ENCODE measurements at regions not wholly inside any gene's neighbourhood (a gene's known extent, or its start where the extent isn't known, plus 50 kb on each side); places are given as distances from the start of the nearest gene placed in this dataset.

- no TSS peak for BruUV-seq (replicated peaks)
- intact Hi-C loops (cut with micrococcal nuclease) = no loop called here
- H3K79me2 ChIP-seq (ENCODE audit: insufficient read depth, low read length) = no peaks in the 10 kb centered on the region
- H3K9me3 ChIP-seq (ENCODE audit: control insufficient read depth in 1 of 2, insufficient read depth in 1 of 2, low read depth in 1 of 2, low read length in 2 of 2) = peaks cover 3 to 15% of the 10 kb centered on the region in 2 experiments; a peak in 2 of 4 replicates
- TF ChIP-seq CTCF (IDR thresholded peaks at IDR 0.05 in 2 of 3, conservative IDR thresholded peaks at IDR 0.05 in 1 of 3; ENCODE audit: borderline replicate concordance in 1 of 3, insufficient read depth in 1 of 3, low read depth in 2 of 3, low read length in 2 of 3) (no peak), ATF3 (IDR thresholded peaks at IDR 0.05) (no peak), SRF (IDR thresholded peaks at IDR 0.05; ENCODE audit: low read depth) (no peak), EZH2 (IDR thresholded peaks at IDR 0.05) (no peak), ZFX (IDR thresholded peaks at IDR 0.05) (no peak), POLR2AphosphoS5 (IDR thresholded peaks at IDR 0.05; ENCODE audit: low read depth, low read length) (no peak), ELF1 (IDR thresholded peaks at IDR 0.05; ENCODE audit: borderline replicate concordance, low read depth) (no peak), RAD21 (IDR thresholded peaks at IDR 0.05; ENCODE audit: low read depth) (no peak), POLR2A (IDR thresholded peaks at IDR 0.05; ENCODE audit: borderline replicate concordance, extremely low read depth, insufficient read depth, insufficient read length) (no peak), TCF7L2 (IDR thresholded peaks at IDR 0.05; ENCODE audit: borderline replicate concordance, extremely low read depth, insufficient read depth, insufficient read length) (no peak), EZH2phosphoT487 (IDR thresholded peaks at IDR 0.05; ENCODE audit: borderline replicate concordance) (no peak)
- no peaks in the 10 kb centered on the region for H3K27me3 ChIP-seq (ENCODE audit: insufficient read depth, low read length)
- ChIA-PET CTCF (no interaction called here), POLR2A (no interaction called here), RAD21 (ENCODE audit: low non-redundant PET in 1 of 2, low total read pairs in 2 of 2, uncharacterized antibody in 2 of 2, unreplicated experiment in 2 of 2) (no interaction called here)
- H2AFZ ChIP-seq (ENCODE audit: low read depth, low read length, poor library complexity, severe bottlenecking) = no peak overlapping the region
- H3K4me2 ChIP-seq (ENCODE audit: low read length) = no peak overlapping the region
- H3K4me3 ChIP-seq (replicated peaks in 1 of 2; ENCODE audit: low read depth in 1 of 2, low read length in 2 of 2) = no peak overlapping the region
- no peaks in the 10 kb centered on the region for H4K20me1 ChIP-seq (ENCODE audit: insufficient read depth)
- H3K9me2 ChIP-seq (ENCODE audit: insufficient read depth) = no peaks in the 10 kb centered on the region
- no peak overlapping the region for H3K9ac ChIP-seq (ENCODE audit: low read length)
- ATAC-seq (no peak), DNase-seq (ENCODE audit: low read depth, low spot score) (no peak)
- no peaks in the 10 kb centered on the region; a peak in 1 of 4 replicates for H3K4me1 ChIP-seq (ENCODE audit: control insufficient read depth in 1 of 2, insufficient read depth in 2 of 2, low read length in 2 of 2)
- H3K36me3 ChIP-seq (ENCODE audit: control insufficient read depth in 1 of 2, insufficient read depth in 2 of 2, low read length in 2 of 2) = no peaks in the 10 kb centered on the region
- no peak overlapping the region for H3K27ac ChIP-seq (ENCODE audit: low read depth, low read length)
Observed at GRCh38 chr15:46151786-46152185, 517.0 kb downstream of the SQOR start.

All from HCT116 (cell line).